ENCODE measurements at regions not wholly inside any gene's neighbourhood (a gene's known extent, or its start where the extent isn't known, plus 50 kb on each side); places are given as distances from the start of the nearest gene placed in this dataset.
"Not testable (repeated sequence)": the region's sequence is repeated elsewhere in the genome, so short reads cannot be mapped to it uniquely, and the experiment has no call there.

DNA sequence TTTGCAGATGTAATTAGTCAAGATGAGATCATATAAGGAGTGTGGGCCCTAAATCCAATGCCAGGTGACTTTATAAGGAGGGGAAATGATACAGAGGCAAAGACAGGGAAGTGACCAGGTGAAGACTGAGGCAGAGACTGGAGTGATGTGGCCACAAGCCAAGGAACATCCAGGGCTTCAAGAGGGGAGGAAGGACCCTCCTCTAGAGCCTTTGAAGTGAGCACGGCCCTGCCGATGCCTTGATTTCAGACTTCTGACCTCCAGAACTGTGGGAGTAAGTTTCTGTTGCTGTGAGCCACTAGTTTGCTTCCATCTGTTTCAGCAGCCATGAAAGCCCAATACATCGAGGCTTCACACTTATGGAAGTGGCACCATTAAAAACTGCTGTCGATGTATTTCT, 78.7 kb downstream of the SHANK2 start:
- TF ChIP-seq POLR2A (IDR thresholded peaks at IDR 0.05; ENCODE audit: low read depth, low read length): no peak
- DNase-seq (ENCODE audit: insufficient read length, low spot score) (no peak), FAIRE-seq (no peak)

DNA sequence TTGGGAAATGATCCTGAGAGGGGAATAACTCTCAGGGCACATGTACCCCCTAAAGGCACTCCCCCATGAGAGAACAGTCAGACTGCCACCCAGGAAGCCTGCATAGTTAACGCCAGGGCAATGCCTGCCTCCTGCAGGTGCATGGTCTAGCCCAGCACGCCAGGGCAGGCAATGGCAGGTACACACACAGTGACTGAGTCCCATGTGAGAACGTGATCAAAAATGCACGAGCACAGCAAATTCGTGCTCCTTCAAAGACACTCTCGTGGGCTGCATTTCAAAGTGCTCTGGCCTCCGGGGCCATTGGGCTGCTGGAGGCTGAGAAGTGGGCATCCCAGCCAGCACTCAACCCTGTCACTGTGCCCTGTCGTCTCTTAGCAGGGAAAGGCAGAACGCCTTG, 79.7 kb downstream of the SHANK2 start:
- DNase-seq (ENCODE audit: insufficient read length, low spot score) (no peak), FAIRE-seq (no peak)
- no peak for TF ChIP-seq POLR2A (IDR thresholded peaks at IDR 0.05; ENCODE audit: low read depth, low read length)

DNA sequence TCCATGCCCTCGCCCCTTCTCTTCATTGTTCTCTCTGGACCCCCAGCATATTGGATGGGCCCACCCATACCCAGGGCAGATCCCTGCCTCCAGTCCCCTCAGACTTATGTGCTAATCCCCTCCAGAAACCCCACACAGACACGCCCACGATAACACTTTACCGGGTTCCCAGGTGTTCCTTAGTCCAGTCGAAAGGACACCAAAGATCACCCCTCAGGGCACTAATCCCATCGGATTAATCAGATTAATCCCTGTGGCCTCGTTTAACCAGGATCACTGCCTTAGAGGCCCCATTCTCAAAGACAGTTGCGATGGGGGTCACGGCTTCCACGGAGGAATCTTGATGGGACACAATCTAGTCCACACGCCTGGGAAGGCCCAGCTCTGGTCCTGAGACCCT, 80.8 kb downstream of the SHANK2 start:
- TF ChIP-seq POLR2A (IDR thresholded peaks at IDR 0.05; ENCODE audit: low read depth, low read length): no peak
- DNase-seq (ENCODE audit: insufficient read length, low spot score): no peak
- FAIRE-seq: no peak

DNA sequence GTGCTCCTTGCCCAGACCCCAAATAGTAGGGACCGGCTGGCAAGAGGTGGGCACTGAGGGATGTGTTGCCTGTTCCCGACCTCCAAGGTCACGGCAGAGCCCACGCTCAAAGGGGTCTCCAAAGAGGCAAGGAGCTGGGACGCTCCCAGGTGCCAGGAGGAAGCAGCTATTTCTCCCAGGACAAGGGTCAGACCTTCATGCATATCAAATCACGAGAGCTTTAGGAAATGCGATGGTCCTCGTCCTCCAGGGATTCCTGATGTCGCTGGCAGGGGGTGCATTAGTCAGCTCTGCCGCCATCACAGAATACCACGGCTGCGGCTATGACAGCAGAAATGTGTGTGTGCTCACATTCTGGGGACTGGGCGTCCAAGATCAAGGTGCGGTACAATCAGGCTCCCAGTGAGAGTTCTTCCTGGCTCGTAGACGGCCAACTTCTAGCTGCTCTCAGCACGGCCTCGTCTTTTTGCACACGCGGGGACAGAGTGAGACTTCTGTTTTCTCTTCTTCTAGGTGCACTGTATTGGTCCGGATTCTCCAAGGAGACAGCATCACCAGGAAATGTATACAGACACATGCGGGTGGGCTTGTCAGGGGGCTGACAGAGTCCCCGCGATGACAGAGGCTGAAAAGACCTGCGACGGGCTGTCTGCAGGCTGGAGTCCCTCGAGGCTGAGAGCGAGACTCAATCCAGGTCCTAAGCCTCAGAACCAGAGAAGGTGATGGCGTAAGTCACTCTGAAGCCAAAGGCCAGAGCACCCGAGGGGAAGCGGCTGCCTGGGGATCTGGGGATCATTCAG, 81.6 kb downstream of the SHANK2 start:
- no peak for FAIRE-seq
- no peak for TF ChIP-seq POLR2A (IDR thresholded peaks at IDR 0.05; ENCODE audit: low read depth, low read length)
- DNase-seq (ENCODE audit: insufficient read length, low spot score): no peak

DNA sequence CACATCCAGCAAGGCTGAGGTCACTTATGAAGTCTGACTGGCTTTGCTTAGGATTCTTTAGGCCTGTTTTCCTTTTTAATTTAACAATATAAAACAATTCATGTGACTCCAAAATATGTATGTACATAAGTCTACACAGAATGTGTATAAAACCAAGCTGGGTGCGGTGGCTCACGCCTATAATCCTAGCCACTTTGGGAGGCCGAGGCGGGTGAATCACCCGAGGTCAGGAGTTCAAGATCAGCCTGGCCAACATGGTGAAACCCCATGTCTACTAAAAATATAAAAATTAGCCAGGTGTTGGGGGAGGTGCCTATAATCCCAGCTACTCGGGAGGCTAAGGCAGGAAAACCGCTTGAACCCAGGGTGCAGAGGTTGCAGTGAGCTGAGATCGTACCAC, 83.1 kb downstream of the SHANK2 start:
- no peak for FAIRE-seq
- TF ChIP-seq POLR2A (IDR thresholded peaks at IDR 0.05; ENCODE audit: low read depth, low read length): no peak
- DNase-seq (ENCODE audit: insufficient read length, low spot score): no peak

DNA sequence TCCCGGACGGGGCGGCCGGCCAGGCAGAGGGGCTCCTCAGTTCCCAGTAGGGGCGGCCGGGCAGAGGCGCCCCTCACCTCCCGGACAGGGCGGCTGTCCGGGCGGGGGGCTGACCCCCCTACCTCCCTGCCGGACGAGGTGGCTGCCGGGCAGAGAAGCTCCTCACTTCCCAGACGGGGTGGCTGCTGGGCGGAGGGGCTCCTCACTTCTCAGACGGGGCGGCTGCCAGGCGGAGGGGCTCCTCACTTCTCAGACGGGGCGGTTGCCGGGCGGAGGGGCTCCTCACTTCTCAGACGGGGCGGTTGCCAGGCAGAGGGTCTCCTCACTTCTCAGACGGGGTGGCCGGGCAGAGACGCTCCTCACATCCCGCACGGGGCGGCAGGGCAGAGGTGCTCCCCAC, 84.6 kb downstream of the SHANK2 start:
- not testable (repeated sequence) for DNase-seq (ENCODE audit: insufficient read length, low spot score); FAIRE-seq

DNA sequence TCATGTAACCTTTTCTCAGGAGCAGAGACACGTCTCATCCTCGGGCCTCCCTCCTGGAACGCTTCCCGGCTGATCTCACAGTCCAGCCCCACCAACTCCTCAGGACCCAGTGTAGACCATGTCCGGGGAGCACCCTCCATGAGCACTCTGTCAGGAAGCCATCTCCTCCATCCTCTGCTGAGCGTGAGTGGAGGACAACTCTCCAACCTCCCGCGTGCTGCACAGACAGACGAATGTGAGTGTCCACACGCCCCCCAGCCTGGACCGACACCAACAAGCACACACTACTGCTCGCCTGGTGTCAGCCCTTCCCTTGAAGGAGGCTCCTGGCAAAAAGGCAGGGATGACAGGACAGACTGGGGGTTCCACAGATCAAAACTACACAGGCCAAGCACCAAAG, 86.6 kb downstream of the SHANK2 start:
- DNase-seq (ENCODE audit: insufficient read length, low spot score): no peak
- no peak for FAIRE-seq
- TF ChIP-seq POLR2A (IDR thresholded peaks at IDR 0.05; ENCODE audit: low read depth, low read length): no peak

DNA sequence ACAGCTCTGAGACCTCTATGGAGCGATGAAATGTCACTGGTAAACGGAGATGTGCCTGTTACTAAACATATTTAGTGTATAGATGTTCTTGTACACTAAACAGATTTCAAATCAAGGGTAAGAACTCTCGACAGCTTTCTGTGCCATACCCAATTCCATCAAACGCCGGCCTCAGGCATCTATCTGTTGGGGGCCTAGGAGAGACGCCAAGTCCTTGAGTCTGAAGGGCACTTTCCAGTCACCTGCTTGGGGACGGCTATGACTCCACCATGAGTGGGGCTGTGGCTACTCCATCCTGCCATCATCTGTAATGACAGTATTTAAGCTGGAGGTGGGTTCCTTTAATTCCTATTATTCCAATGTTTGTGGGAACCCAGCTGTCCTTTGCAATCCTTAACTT, 87.8 kb downstream of the SHANK2 start:
- FAIRE-seq: no peak
- no peak for TF ChIP-seq POLR2A (IDR thresholded peaks at IDR 0.05; ENCODE audit: low read depth, low read length)
- no peak for DNase-seq (ENCODE audit: insufficient read length, low spot score)

DNA sequence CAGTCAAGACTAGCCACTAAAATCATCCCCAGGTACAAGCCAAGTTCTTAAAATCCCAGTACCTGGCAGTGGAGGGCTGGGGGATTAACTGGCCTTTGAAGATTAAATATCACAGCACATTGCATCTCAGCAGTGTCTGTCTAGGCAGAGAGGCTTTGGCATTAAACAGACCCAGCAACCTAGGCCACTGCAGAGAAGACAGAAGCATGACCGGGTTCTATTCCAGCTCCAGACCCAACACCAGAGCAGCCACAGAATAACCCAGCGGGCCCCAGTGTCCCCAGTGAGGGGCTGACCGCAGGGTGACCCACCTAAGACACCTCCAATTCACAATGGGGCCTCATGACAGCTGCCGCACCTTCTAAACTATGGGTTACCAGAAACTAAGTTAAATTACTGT, 88.2 kb downstream of the SHANK2 start:
- FAIRE-seq (no peak), DNase-seq (ENCODE audit: insufficient read length, low spot score) (no peak)
- TF ChIP-seq POLR2A (IDR thresholded peaks at IDR 0.05; ENCODE audit: low read depth, low read length): no peak

DNA sequence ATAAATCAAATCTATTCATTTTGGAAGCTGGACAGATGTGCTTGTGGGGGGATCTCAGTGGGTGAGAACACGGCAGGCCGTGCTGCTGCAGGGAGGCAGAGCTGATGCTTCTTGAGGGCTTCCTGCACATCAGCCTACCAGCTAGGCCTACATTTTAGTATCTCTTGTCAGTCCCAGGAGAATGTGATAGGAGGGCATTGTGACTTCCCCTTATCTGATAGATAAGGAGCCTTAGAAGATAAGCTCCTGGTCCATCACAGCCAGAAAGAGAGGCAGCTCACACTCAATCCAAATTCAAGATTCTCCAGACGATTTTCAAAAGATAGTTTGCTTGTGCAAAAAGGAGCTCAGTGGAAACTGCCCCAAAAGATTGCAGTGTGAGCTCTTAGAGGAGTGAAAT, 89.0 kb downstream of the SHANK2 start:
- FAIRE-seq (no peak), DNase-seq (ENCODE audit: insufficient read length, low spot score) (no peak)
- TF ChIP-seq POLR2A (IDR thresholded peaks at IDR 0.05; ENCODE audit: low read depth, low read length): no peak

DNA sequence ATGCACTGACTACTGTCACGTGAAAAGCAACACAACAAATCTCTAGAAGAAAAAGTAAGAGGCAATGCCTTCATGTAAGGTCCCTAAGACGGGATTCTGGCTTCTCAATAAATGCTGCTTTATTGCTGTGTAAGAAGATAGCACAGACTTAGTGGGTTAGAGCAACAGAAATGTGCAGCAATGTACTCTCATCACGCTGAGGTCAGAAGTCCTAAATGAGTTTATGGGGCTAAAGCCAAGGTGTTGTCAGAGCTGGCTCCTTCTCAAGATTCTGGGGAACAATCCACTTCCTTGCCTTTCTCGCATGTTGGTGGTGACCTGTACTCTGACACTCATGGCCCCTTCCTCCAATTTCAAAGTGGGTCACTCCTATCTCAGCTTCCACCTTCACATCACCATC, 93.4 kb downstream of the SHANK2 start:
- no peak for TF ChIP-seq POLR2A (IDR thresholded peaks at IDR 0.05; ENCODE audit: low read depth, low read length)
- DNase-seq (ENCODE audit: insufficient read length, low spot score) (no peak), FAIRE-seq (no peak)

DNA sequence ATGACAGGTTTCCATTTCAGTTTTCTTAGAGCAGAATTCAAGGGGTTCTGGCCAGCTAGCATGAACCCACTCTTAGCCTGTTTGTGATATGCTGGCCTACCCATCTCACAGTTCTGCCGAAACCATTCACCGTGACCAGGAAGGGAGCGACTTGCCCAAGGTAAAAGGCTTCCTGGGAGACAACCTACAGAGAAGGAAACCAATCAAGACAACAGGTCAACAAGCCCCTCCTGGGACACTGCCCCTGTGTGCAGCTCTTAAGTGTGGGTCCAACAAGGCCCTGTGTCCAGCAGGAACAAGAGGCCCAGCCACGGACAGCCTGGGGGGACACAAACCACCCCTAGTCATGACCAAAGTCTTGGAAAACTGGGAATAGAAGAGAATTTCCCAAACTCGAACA, 94.7 kb downstream of the SHANK2 start:
- FAIRE-seq; DNase-seq (ENCODE audit: insufficient read length, low spot score): not testable (repeated sequence)

DNA sequence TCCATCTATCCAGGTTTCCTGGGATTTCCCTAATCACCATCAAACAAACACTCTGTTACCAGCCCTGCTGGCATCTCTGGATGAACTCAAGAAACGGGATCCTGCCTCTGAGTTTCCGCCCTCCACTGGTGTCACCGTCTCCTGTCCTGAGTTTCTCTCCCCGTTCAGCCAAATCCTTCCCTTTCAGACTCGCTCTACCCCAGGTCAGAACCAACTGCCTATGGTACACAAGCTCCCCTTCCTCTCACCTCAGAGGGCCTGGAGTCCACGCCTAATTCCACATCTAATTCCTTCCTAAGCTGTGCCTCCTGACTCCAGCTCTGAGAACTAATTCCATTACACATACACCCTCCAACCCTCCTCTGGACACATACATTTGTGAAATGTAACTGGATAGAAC, 96.1 kb downstream of the SHANK2 start:
- no peak for TF ChIP-seq POLR2A (IDR thresholded peaks at IDR 0.05; ENCODE audit: low read depth, low read length)
- FAIRE-seq (no peak), DNase-seq (ENCODE audit: insufficient read length, low spot score) (no peak)

DNA sequence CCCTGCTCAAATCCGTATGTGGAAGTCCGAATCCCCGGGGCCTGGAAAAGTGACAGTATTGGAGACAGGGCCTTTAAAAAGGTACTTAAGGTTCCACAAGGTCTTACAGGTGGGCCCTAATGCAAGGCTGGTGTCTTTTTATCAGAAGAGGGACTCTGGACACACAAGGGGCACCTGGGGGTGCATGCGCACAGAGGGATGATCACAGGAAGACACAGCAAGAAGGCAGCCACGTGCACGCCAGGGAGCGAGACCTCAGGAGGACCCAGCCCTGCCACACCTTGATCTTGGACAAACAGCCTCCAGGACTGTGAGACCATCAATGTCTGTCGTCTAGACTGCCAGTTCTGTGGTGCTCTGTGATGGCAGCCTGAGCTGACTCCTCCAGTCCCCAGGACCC, 96.5 kb downstream of the SHANK2 start:
- no peak for FAIRE-seq
- DNase-seq (ENCODE audit: insufficient read length, low spot score): no peak
- TF ChIP-seq POLR2A (IDR thresholded peaks at IDR 0.05; ENCODE audit: low read depth, low read length): no peak

DNA sequence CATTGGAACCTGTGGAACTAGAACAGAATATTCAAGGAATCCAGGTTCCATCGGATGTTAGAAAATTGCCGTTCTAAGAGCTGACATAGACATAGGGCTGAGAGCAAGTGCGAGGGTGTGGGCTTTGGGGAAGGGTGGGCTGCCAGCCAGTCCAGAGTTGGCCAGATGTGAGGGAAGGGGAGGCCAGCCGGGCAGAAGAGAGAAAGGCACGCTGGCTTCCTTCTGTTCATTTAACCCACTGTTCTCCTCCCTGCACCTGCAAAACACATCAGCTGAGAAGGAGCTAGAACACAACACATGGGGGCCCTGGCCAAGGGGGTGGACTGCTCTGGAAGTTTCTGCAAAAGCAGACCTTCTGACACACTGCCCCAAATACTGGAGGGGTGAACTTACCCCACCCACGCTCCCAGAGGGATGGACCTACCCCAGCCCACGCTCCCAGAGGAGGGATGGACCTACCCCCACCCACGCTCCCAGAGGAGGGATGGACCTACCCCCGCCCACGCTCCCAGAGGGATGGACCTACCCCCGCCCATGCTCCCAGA, 98.0 kb downstream of the SHANK2 start:
- no peak for DNase-seq (ENCODE audit: insufficient read length, low spot score)
- FAIRE-seq: no peak
- no peak for TF ChIP-seq POLR2A (IDR thresholded peaks at IDR 0.05; ENCODE audit: low read depth, low read length)

DNA sequence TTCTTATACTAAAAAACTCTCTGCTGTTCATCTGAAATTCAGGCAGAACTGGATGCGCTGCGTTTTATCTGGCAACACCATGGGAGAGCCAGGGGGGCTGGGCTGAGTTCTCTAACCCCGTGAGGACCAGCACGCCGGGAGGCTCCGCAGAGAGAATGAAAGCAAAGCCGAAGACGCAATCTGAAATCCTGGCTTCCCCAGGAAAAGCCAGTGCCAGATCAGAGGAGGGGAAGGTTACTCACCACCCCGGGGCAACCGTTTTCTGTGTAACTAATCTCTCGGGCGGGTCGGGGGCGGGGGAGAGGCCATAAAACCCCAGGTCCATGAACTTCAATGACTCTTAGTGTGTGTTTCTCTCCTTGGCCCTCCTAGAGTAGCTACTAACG, 99.4 kb downstream of the SHANK2 start:
- no peak for DNase-seq (ENCODE audit: insufficient read length, low spot score)

DNA sequence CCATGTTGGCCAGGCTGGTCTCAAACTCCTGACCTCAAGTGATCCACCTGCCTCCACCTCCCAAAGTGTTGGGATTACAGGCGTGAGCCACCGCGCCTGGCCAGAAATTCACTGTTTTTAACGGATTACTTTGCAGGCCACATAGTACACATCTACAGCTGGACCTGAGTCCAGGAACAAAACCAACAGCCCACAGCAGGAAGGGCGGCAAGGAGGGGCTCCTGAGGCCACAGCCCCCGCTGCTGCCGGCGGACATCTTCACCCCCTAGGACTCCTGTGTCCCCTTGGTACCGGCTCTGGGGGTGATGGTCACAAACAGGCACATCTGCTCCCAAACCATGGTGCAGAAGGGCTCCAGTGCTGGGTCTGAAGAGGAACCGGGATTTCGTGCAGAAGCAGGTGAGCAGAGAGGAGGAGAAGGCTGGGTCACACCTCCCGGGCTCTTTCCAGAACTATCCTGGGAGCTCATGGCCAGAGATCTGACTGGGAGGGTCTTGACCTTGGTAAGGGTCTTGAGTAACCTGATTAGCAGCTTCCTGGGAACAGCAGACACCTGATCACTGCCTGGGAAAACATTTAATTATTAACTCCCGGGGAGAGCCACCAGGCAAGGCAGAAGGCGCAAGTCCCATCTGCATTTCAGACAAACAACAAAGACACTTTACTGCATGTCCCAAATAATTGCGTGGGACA, 99.9 kb downstream of the SHANK2 start:
- FAIRE-seq; DNase-seq (ENCODE audit: insufficient read length, low spot score): not testable (repeated sequence)

More for the DNA sequence above, 99.4 kb downstream of the SHANK2 start:
- FAIRE-seq: no peak
- no peak for TF ChIP-seq POLR2A (IDR thresholded peaks at IDR 0.05; ENCODE audit: low read depth, low read length)

Measured in H54 (cell line).